HEK293T (cell line): ENCODE measurements at regions not wholly inside any gene's neighbourhood (a gene's known extent, or its start where the extent isn't known, plus 50 kb on each side); places are given as distances from the start of the nearest gene placed in this dataset.

Experiments used
- BHLHE40 ChIP-seq: fragments of 450-650 bp; IDR thresholded peaks from 2 replicates; pipeline ENCODE4 v1.6.1; 2016; ENCODE audit warnings: mild to moderate bottlenecking, moderate library complexity, borderline replicate concordance
- FOXK2 ChIP-seq: fragments of 450-650 bp; IDR thresholded peaks from 2 replicates; pipeline ENCODE4 v1.6.1; 2016; ENCODE audit warnings: mild to moderate bottlenecking
- FOXM1 ChIP-seq: fragments of 450-650 bp; IDR thresholded peaks from 2 replicates; pipeline ENCODE4 v1.6.1; 2017; ENCODE audit warnings: mild to moderate bottlenecking, borderline replicate concordance
- TARDBP ChIP-seq: fragments of 450-650 bp; IDR thresholded peaks from 2 replicates; pipeline ENCODE4 v1.6.1; 2016

DNA sequence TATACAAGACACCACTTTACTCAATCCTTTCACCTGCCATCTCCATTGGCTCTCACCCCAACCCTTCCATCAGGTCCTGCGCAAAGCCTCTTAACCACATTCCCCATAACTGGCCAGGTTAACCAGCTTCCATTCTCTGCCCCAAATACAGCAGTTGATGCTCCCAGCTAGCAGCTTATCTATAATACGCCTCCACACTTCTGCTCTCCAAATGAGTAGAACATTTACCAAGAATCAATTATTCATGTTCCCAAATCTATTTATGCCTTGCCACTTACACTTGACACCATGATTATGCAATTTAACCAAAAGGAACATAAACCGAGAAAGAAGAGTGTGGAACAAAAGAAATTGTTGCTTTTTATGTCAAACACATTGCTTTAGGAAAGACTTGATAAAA is 103.7 kb upstream of the TPM1 start:
- TF ChIP-seq FOXM1 = no peak
- no peak for TF ChIP-seq BHLHE40
- no peak for TF ChIP-seq FOXK2
- TF ChIP-seq TARDBP = no peak
